Ascending aorta (tissue), 2 donors: ENCODE measurements at regions not wholly inside any gene's neighbourhood (a gene's known extent, or its start where the extent isn't known, plus 50 kb on each side); places are given as distances from the start of the nearest gene placed in this dataset.
"Not testable (repeated sequence)": the region's sequence is repeated elsewhere in the genome, so short reads cannot be mapped to it uniquely, and the experiment has no call there.

ENCODE experiments used
- DNase-seq, 2 donors: peaks; one replicate each; pipeline ENCODE4 v3.0.0-alpha.2; 2019; ENCODE audit warnings: low spot score in 2 of 2
- H3K27ac ChIP-seq, 2 donors: fragments of 200-600 bp; sonication (generic); one replicate each; pipeline ENCODE4 v1.5.1; 2016 to 2017; ENCODE audit warnings: mild to moderate bottlenecking in 1 of 2
- H3K27me3 ChIP-seq: fragments of 200-600 bp; sonication (generic); one replicate; pipeline ENCODE4 v1.5.1; 2017
- H3K36me3 ChIP-seq, 2 donors: fragments of 200-600 bp; sonication (generic); one replicate each; pipeline ENCODE4 v1.5.1; 2016
- H3K4me1 ChIP-seq, 2 donors: fragments of 200-600 bp; sonication (generic); one replicate each; pipeline ENCODE4 v1.5.1; 2016 to 2017; ENCODE audit warnings: mild to moderate bottlenecking in 1 of 2
- H3K4me3 ChIP-seq, 2 donors: fragments of 200-600 bp; sonication (generic); one replicate each; pipeline ENCODE4 v1.5.1; 2016 to 2017; ENCODE audit warnings: mild to moderate bottlenecking in 1 of 2
- H3K9me3 ChIP-seq, 2 donors: fragments of 200-600 bp; sonication (generic); one replicate each; pipeline ENCODE4 v1.5.1; 2016
- intact Hi-C: fragments of 100-400 bp; cut with DNase I; formaldehyde crosslinking; loops from one replicate; pipeline ENCODE4 v1.15.1; 2023
- TF ChIP-seq, protein P1 (sequence below), 3 experiments: fragments of 200-600 bp in 2 of 3; fragments of 450-650 bp in 1 of 3; sonication (generic) in 2 of 3; IDR thresholded peaks; one replicate each; pipeline ENCODE4 v1.5.1; 2016 to 2019; ENCODE audit warnings: antibody characterized with exemption in 3 of 3, mild to moderate bottlenecking in 1 of 3, moderate library complexity in 1 of 3

DNA sequence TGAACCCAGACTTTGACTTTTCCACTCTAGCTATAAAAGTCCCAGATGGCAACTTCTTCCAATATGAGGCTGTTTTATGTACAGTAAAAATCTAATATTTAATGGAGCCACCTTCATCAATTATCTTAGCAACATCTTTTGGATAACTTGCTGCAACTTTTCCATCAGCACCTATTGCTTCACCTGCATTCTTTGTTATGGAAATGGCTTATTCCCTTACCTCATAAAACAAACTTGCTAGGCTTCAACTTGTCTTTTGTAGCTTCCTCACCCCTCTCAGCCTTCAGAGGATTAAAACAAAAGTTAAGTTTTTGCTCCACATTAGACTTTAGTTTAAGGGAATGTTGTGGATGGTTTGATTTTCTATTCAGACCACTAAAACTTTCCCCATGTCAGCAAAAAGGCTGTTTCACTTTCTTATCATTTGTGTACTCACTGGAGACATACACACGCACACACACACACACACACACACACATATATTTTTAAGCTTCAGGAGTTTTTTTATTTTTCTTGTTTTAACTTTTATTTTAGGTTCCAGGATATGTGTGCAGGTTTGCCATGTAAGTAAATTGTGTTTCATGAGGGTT lies 1296.1 kb upstream of the PABPC4L start:
- Histone ChIP-seq H3K36me3 (no peaks in the 10 kb centered on the region), H3K4me3 (no peak overlapping the region), H3K27ac (no peak overlapping the region), H3K9me3 (no peaks in the 10 kb centered on the region), H3K27me3 (no peaks in the 10 kb centered on the region), H3K4me1 (no peaks in the 10 kb centered on the region)
- TF ChIP-seq, protein P1, sequence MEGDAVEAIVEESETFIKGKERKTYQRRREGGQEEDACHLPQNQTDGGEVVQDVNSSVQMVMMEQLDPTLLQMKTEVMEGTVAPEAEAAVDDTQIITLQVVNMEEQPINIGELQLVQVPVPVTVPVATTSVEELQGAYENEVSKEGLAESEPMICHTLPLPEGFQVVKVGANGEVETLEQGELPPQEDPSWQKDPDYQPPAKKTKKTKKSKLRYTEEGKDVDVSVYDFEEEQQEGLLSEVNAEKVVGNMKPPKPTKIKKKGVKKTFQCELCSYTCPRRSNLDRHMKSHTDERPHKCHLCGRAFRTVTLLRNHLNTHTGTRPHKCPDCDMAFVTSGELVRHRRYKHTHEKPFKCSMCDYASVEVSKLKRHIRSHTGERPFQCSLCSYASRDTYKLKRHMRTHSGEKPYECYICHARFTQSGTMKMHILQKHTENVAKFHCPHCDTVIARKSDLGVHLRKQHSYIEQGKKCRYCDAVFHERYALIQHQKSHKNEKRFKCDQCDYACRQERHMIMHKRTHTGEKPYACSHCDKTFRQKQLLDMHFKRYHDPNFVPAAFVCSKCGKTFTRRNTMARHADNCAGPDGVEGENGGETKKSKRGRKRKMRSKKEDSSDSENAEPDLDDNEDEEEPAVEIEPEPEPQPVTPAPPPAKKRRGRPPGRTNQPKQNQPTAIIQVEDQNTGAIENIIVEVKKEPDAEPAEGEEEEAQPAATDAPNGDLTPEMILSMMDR (IDR thresholded peaks at IDR 0.05), result no peak
- intact Hi-C loops, result no loop called here
- no peak for DNase-seq

DNA sequence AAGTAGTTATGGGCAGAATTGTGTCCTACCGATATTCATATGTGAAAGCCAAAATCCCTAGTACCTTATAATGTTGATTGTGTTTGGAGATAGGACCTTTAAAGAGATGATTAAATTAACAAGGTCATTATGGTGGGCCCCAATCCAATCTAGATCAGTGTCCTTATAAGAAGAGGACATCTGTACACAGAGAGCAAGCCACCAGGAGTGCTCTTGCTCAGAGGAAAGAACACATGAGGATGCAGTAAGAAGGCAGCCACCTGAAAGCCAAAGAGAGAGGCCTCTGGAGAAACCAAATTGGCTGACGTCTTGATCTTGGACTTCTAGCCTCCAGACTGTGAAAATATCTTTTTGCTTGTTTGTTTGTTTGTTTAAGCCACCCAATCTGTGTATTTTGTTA lies 1290.8 kb upstream of the PABPC4L start:
- intact Hi-C loops, result no loop called here
- Histone ChIP-seq H3K4me1 (no peaks in the 10 kb centered on the region), H3K27ac (no peak overlapping the region), H3K4me3 (no peak overlapping the region), H3K9me3 (no peaks in the 10 kb centered on the region), H3K36me3 (no peaks in the 10 kb centered on the region), H3K27me3 (no peaks in the 10 kb centered on the region)
- TF ChIP-seq, protein P1 (IDR thresholded peaks at IDR 0.05), result no peak
- no peak for DNase-seq

DNA sequence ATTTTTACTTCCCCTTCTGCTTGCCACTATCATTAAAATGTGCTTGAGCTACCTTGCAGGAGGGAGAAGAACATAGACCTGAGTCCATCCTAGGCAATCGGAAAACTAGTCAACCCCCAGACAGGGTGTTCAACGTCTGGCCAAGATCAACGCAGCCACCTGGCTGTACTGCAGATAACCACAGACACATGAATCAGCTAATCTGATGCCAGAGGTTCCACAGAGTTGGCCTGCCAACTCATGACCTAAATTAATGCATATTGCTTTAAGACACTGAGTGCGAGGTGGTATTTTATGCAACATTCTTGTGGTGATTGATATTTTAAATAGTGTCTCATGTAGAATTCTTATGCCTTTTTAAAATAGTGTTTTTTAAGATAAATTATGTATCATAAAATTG lies 1283.8 kb upstream of the PABPC4L start:
- Histone ChIP-seq H3K9me3 (no peaks in the 10 kb centered on the region), H3K4me1 (no peaks in the 10 kb centered on the region), H3K36me3 (no peaks in the 10 kb centered on the region), H3K27ac (no peak overlapping the region), H3K4me3 (no peak overlapping the region), H3K27me3 (no peaks in the 10 kb centered on the region)
- intact Hi-C loops, result no loop called here
- TF ChIP-seq, protein P1 (IDR thresholded peaks at IDR 0.05), result no peak
- no peak for DNase-seq

DNA sequence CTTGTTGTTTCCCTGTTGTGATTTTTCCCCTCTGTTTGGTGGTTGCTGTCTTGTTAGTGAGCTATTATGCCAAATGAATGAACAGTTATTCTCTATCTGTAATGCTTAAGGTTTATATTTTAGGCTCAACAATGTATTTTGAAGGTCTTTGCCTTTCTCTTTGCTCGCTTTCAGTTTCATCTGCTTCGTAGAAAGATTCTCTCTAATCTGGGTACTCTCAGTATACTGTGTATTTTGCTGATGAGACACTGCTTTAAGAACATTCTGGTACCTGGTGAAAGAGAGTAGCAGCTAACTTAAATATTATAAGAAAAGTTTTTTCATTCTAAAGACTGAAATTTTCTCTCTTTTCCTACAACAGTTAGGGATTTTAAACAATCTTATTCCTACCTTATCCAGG lies 1274.7 kb upstream of the PABPC4L start:
- Histone ChIP-seq H3K4me3 (no peak overlapping the region), H3K36me3 (no peaks in the 10 kb centered on the region), H3K27ac (no peak overlapping the region), H3K27me3 (no peaks in the 10 kb centered on the region), H3K9me3 (no peaks in the 10 kb centered on the region), H3K4me1 (no peaks in the 10 kb centered on the region)
- TF ChIP-seq, protein P1 (IDR thresholded peaks at IDR 0.05), result no peak
- intact Hi-C loops, result no loop called here
- DNase-seq, result no peak

DNA sequence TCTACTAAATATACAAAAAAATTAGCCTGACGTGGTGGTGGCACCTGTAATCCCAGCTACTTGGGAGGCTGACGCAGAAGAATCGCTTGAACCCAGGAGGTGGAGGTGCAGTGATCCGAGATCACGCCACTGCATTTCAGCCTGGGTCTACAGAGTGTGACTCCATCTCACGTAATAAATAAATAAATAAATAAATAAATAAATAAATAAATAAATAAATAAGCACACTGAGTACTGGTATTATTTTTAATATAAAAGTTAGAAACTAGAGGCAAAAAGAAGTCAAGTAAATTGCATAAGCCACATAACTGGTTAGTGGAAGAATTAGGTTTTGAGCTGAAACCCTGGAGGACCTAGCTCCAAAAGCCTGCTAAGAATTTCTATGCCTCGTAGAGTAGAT lies 1262.7 kb upstream of the PABPC4L start:
- intact Hi-C loops, result no loop called here
- Histone ChIP-seq H3K9me3 (no peaks in the 10 kb centered on the region), H3K4me1 (no peaks in the 10 kb centered on the region), H3K36me3 (no peaks in the 10 kb centered on the region), H3K4me3 (no peak overlapping the region), H3K27ac (no peak overlapping the region), H3K27me3 (no peaks in the 10 kb centered on the region)
- TF ChIP-seq, protein P1 (IDR thresholded peaks at IDR 0.05), result no peak
- DNase-seq, result no peak

DNA sequence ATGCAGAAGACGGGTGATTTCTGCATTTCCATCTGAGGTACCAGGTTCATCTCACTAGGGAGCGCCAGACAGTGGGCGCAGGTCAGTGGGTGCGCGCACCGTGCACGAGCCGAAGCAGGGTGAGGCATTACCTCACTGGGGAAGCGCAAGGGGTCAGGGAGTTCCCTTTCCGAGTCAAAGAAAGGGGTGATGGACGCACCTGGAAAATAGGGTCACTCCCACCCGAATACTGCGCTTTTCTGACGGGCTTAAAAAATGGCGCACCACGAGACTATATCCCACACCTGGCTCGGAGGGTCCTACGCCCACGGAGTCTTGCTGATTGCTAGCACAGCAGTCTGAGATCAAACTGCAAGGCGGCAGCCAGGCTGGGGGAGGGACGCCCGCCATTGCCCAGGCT lies 1246.0 kb upstream of the PABPC4L start:
- H3K9me3 ChIP-seq, H3K36me3 ChIP-seq, H3K4me1 ChIP-seq, H3K27ac ChIP-seq, H3K4me3 ChIP-seq, DNase-seq, intact Hi-C loops, H3K27me3 ChIP-seq: not testable (repeated sequence)
